ENCODE measurements at regions not wholly inside any gene's neighbourhood (a gene's known extent, or its start where the extent isn't known, plus 50 kb on each side); places are given as distances from the start of the nearest gene placed in this dataset.

DNA sequence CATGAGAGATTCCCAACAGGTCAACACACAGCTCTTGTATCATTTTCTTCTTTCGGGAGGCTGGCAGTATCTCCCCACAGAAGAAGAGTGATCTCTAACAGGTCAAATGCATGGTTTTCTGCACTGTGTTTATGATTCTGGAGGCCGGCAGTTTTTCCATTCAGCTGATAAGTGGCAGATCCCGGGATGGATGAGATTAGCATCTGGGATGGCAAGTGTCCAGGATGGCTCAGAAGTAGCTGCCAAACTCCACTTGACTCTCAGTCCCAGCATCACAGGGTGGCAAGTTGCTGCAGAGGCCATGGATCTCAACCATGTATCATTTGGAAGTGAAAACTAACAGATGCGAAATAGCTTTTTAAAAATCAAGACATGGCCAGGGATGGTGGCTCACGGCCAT, 97.8 kb upstream of the SLC44A1 start:
- no peaks in the 10 kb centered on the region for H3K9me3 Mint-ChIP-seq
- TF ChIP-seq CTCF (IDR thresholded peaks at IDR 0.05) = no peak
- no peak for DNase-seq

GRCh38 chr9:105147110-105147871, 97.2 kb upstream of the SLC44A1 start:
- TF ChIP-seq CTCF (IDR thresholded peaks at IDR 0.05) = no peak
- H3K4me3 Mint-ChIP-seq = no peak overlapping the region

More for the DNA sequence above, 97.8 kb upstream of the SLC44A1 start:
- H3K36me3 Mint-ChIP-seq (ENCODE audit: low read depth) = no peaks in the 10 kb centered on the region
- H3K27ac Mint-ChIP-seq = no peak overlapping the region
- H3K4me3 Mint-ChIP-seq = no peak overlapping the region
- H3K27me3 Mint-ChIP-seq (ENCODE audit: low read depth, poor library complexity) = peaks cover 7% of the 10 kb centered on the region
- peaks cover 34% of the 10 kb centered on the region for H3K4me1 Mint-ChIP-seq

GRCh38 chr9:105148328-105149006, 96.0 kb upstream of the SLC44A1 start:
- H3K27ac Mint-ChIP-seq = no peak overlapping the region
- no peak for TF ChIP-seq CTCF (IDR thresholded peaks at IDR 0.05)
- no peaks in the 10 kb centered on the region for H3K9me3 Mint-ChIP-seq
- peaks cover 20% of the 10 kb centered on the region for H3K4me1 Mint-ChIP-seq
- H3K36me3 Mint-ChIP-seq (ENCODE audit: low read depth) = no peaks in the 10 kb centered on the region
- H3K4me3 Mint-ChIP-seq = no peak overlapping the region
- DNase-seq = peak; percentile 12
- H3K27me3 Mint-ChIP-seq (ENCODE audit: low read depth, poor library complexity) = peaks cover 4% of the 10 kb centered on the region

More at GRCh38 chr9:105147110-105147871, 97.2 kb upstream of the SLC44A1 start:
- H3K9me3 Mint-ChIP-seq = no peaks in the 10 kb centered on the region
- H3K27ac Mint-ChIP-seq = no peak overlapping the region
- peaks cover 28% of the 10 kb centered on the region for H3K4me1 Mint-ChIP-seq
- peaks cover 7% of the 10 kb centered on the region for H3K27me3 Mint-ChIP-seq (ENCODE audit: low read depth, poor library complexity)
- no peak for DNase-seq
- H3K36me3 Mint-ChIP-seq (ENCODE audit: low read depth) = no peaks in the 10 kb centered on the region

GRCh38 chr9:105150991-105151685, 93.3 kb upstream of the SLC44A1 start:
- H3K27me3 Mint-ChIP-seq (ENCODE audit: low read depth, poor library complexity) = peaks cover 4% of the 10 kb centered on the region
- H3K4me3 Mint-ChIP-seq = no peak overlapping the region
- no peaks in the 10 kb centered on the region for H3K36me3 Mint-ChIP-seq (ENCODE audit: low read depth)
- peak overlapping the region; percentile 33 for H3K27ac Mint-ChIP-seq
- no peak for DNase-seq
- TF ChIP-seq CTCF (IDR thresholded peaks at IDR 0.05) = no peak
- no peaks in the 10 kb centered on the region for H3K9me3 Mint-ChIP-seq
- H3K4me1 Mint-ChIP-seq = peaks cover 16% of the 10 kb centered on the region

GRCh38 chr9:105151686-105151995, 92.8 kb upstream of the SLC44A1 start:
- no peak for TF ChIP-seq CTCF (IDR thresholded peaks at IDR 0.05)
- Mint-ChIP-seq H3K4me3 (no peak overlapping the region), H3K9me3 (no peaks in the 10 kb centered on the region), H3K27ac (no peak overlapping the region), H3K36me3 (ENCODE audit: low read depth) (no peaks in the 10 kb centered on the region), H3K4me1 (peaks cover 16% of the 10 kb centered on the region), H3K27me3 (ENCODE audit: low read depth, poor library complexity) (peaks cover 4% of the 10 kb centered on the region)
- DNase-seq = no peak
